Kidney tubule cell (primary cell): ENCODE measurements at regions not wholly inside any gene's neighbourhood (a gene's known extent, or its start where the extent isn't known, plus 50 kb on each side); places are given as distances from the start of the nearest gene placed in this dataset.

ENCODE experiments used
- DNase-seq: peaks from one replicate; pipeline ENCODE4 v3.0.0-alpha.2; 2018; ENCODE audit warnings: low spot score

- DNase-seq = no peak
Measured at GRCh38 chr12:45670346-45671065, 59.0 kb upstream of the ARID2 start.

- DNase-seq = peak; percentile 50
Measured at GRCh38 chr12:45671254-45671653, 58.3 kb upstream of the ARID2 start.

GRCh38 chr12:45674181-45674977 lies 55.1 kb upstream of the ARID2 start:
- peak; percentile 61 for DNase-seq

- DNase-seq = no peak
Measured at GRCh38 chr12:45675534-45675933, 54.0 kb upstream of the ARID2 start.
